ENCODE measurements at regions not wholly inside any gene's neighbourhood (a gene's known extent, or its start where the extent isn't known, plus 50 kb on each side); places are given as distances from the start of the nearest gene placed in this dataset.

DNA sequence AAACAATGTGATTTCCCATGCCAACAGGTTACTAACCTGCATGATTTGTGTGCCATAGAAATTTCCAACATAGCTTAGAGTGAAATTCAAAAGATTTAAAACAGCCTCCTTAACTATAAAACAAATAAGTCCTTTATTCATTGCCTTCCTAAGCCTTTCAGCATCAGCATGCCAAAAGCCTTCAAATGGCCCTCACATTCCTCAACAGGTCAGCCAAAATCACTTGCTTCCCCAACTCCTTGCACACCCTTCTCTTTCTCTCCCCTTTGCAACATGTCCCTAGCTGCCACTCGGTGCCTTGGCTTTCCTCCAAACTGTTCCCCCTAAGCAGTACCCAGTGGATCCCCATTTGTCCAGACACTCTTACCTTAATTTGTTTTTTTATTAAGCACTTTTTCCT is 74.9 kb upstream of the PCDH19 start:
- H3K4me3 ChIP-seq: no peak overlapping the region
- H3K36me3 ChIP-seq: no peaks in the 10 kb centered on the region
- TF ChIP-seq POLR2A (IDR thresholded peaks at IDR 0.05) (no peak), EP300 (IDR thresholded peaks at IDR 0.05) (no peak), POLR2AphosphoS5 (IDR thresholded peaks at IDR 0.05) (no peak)
- TF ChIP-seq, protein P1, sequence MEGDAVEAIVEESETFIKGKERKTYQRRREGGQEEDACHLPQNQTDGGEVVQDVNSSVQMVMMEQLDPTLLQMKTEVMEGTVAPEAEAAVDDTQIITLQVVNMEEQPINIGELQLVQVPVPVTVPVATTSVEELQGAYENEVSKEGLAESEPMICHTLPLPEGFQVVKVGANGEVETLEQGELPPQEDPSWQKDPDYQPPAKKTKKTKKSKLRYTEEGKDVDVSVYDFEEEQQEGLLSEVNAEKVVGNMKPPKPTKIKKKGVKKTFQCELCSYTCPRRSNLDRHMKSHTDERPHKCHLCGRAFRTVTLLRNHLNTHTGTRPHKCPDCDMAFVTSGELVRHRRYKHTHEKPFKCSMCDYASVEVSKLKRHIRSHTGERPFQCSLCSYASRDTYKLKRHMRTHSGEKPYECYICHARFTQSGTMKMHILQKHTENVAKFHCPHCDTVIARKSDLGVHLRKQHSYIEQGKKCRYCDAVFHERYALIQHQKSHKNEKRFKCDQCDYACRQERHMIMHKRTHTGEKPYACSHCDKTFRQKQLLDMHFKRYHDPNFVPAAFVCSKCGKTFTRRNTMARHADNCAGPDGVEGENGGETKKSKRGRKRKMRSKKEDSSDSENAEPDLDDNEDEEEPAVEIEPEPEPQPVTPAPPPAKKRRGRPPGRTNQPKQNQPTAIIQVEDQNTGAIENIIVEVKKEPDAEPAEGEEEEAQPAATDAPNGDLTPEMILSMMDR (IDR thresholded peaks at IDR 0.05): no peak
- no peaks in the 10 kb centered on the region for H3K27me3 ChIP-seq
- H3K27ac ChIP-seq: no peak overlapping the region
- no peaks in the 10 kb centered on the region for H3K9me3 ChIP-seq
- WGBS, 5 donors: 43 to 89% (median 64%) methylated on average over 1 of the region's 1 CpG
- DNase-seq: no peak
- H3K4me1 ChIP-seq: no peaks in the 10 kb centered on the region
- intact Hi-C loops (cut with DNase I; ENCODE audit: low total_unique reads): no loop called here

DNA sequence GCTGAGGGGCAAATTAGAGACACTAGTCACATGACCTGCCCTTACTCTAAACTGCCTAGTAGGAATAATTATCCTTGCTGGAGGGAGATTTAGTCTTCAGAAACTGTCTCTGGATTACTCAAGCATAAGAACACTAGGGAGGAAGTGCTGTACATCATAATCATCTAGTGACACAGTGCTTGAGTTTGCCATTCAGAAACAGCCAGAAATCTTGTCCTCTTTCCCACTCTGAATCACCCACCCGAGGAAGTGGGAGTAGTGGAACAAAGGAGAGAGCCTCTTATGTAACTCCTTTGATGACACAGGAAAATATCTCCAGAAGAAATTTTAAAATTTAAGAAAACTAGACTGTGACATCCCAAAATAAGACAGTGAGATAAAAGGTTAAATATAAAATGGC is 69.3 kb upstream of the PCDH19 start:
- intact Hi-C loops (cut with DNase I; ENCODE audit: low total_unique reads): no loop called here
- no peak for TF ChIP-seq POLR2A (IDR thresholded peaks at IDR 0.05)
- TF ChIP-seq POLR2AphosphoS5 (IDR thresholded peaks at IDR 0.05): no peak
- no peak for TF ChIP-seq EP300 (IDR thresholded peaks at IDR 0.05)
- TF ChIP-seq, protein P1 (IDR thresholded peaks at IDR 0.05): no peak

DNA sequence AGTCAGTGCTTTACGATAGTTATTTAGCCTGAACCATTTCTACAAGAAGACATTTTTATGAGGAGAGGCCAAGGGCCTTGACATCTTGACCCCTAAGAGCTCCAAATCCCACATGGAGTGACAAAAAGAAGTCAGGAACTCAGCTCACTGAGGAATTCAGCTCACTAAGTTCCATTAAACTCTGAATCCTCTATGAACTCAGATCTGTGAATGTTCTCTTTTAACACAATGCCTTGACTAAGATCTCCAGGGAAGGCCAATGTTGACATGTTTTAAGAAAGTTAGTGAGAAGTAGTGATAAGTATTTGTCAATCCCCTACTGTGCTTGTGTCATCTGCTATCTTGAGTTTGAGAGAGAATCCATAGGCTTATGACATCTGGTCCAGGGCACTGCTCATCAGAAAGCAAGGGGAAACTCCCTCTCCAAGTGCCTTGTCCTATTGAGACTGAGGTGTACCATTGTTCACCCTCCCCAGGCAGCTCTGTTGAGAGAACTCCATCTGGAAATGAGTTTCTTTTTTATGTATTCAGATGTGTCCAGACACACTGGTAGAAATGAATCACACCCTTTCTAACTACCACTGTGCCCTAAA is 68.7 kb upstream of the PCDH19 start:
- Histone ChIP-seq H3K9me3 (no peaks in the 10 kb centered on the region), H3K4me1 (no peaks in the 10 kb centered on the region), H3K27me3 (no peaks in the 10 kb centered on the region), H3K4me3 (no peak overlapping the region), H3K36me3 (no peaks in the 10 kb centered on the region), H3K27ac (no peak overlapping the region)
- intact Hi-C loops (cut with DNase I; ENCODE audit: low total_unique reads): no loop called here
- WGBS, 5 donors: 81 to 93% (median 91%) methylated on average over 1 of the region's 1 CpG
- TF ChIP-seq POLR2A (IDR thresholded peaks at IDR 0.05) (no peak), POLR2AphosphoS5 (IDR thresholded peaks at IDR 0.05) (no peak), EP300 (IDR thresholded peaks at IDR 0.05) (no peak)
- TF ChIP-seq, protein P1 (IDR thresholded peaks at IDR 0.05): no peak
- no peak for DNase-seq

More for the DNA sequence above, 69.3 kb upstream of the PCDH19 start:
- DNase-seq: no peak
- H3K36me3 ChIP-seq: no peaks in the 10 kb centered on the region
- no peaks in the 10 kb centered on the region for H3K27me3 ChIP-seq
- H3K9me3 ChIP-seq: no peaks in the 10 kb centered on the region
- H3K4me3 ChIP-seq: no peak overlapping the region
- H3K4me1 ChIP-seq: no peaks in the 10 kb centered on the region
- 43 to 70% (median 58%) methylated on average over 1 of the region's 1 CpG for WGBS, 5 donors
- no peak overlapping the region for H3K27ac ChIP-seq

DNA sequence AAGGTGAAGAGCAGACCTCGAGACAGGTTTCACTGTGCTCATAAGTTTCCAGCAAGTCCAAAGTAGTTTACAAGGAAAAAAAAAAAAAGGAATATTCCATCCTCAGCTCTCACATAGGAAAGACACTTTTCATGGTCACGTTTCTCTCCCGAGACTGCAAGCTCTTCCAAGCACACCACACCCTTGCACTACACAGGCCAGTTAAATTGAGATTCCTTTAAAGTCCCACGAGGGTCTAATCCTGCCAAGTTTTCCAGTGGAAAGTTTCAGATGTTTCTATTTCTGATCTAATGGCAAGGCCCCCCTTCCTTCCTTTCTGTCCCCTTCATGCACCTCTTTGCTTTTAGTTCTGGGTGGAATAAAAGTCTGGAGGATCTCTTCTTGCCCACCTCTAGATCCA is 67.9 kb upstream of the PCDH19 start:
- H3K36me3 ChIP-seq: no peaks in the 10 kb centered on the region
- intact Hi-C loops (cut with DNase I; ENCODE audit: low total_unique reads): no loop called here
- H3K27ac ChIP-seq: no peak overlapping the region
- no peaks in the 10 kb centered on the region for H3K9me3 ChIP-seq
- WGBS, 5 donors: 44 to 55% (median 49%) methylated on average over 4 of the region's 4 CpGs
- peak in 1 of 2 donors; percentile 62 for DNase-seq
- H3K4me1 ChIP-seq: no peaks in the 10 kb centered on the region
- no peak for TF ChIP-seq POLR2AphosphoS5 (IDR thresholded peaks at IDR 0.05)
- no peak for TF ChIP-seq EP300 (IDR thresholded peaks at IDR 0.05)
- TF ChIP-seq, protein P1 (IDR thresholded peaks at IDR 0.05): no peak
- TF ChIP-seq POLR2A (IDR thresholded peaks at IDR 0.05): no peak
- H3K27me3 ChIP-seq: no peaks in the 10 kb centered on the region
- H3K4me3 ChIP-seq: no peak overlapping the region
